Testis (tissue), 2 donors: ENCODE measurements at regions not wholly inside any gene's neighbourhood (a gene's known extent, or its start where the extent isn't known, plus 50 kb on each side); places are given as distances from the start of the nearest gene placed in this dataset.

Source experiments
- CTCF ChIP-seq, 3 experiments: fragments of 450-650 bp in 2 of 3; fragments of 200-600 bp in 1 of 3; sonication (generic) in 1 of 3; IDR thresholded peaks; one replicate each; pipeline ENCODE4 v1.5.1; 2016 to 2019; ENCODE audit warnings: antibody characterized with exemption in 3 of 3, mild to moderate bottlenecking in 2 of 3, moderate library complexity in 1 of 3
- POLR2A ChIP-seq: fragments of 450-650 bp; IDR thresholded peaks from one replicate; pipeline ENCODE4 v1.6.1; 2017; ENCODE audit warnings: antibody characterized with exemption, mild to moderate bottlenecking, moderate library complexity

GRCh38 chr5:125409861-125410536 is 663.6 kb upstream of the ZNF608 start:
- no peak for TF ChIP-seq POLR2A
- TF ChIP-seq CTCF (IDR thresholded peaks at IDR 0.05) = no peak
